Hematopoietic multipotent progenitor cell treated with erythropoietin and hydrocortisone succinate and interleukin-3 and kit ligand, for 8 days (in vitro differentiated cells): ENCODE measurements at regions not wholly inside any gene's neighbourhood (a gene's known extent, or its start where the extent isn't known, plus 50 kb on each side); places are given as distances from the start of the nearest gene placed in this dataset.

Source experiments
- DNase-seq: peaks from one replicate; pipeline ENCODE4 v3.0.0-alpha.2; 2015

GRCh38 chr14:41403360-41403759, 203.3 kb upstream of the LRFN5 start:
- no peak for DNase-seq

- DNase-seq: no peak
Measured at GRCh38 chr14:41397926-41398325, 208.8 kb upstream of the LRFN5 start.

GRCh38 chr14:41393512-41393911, 213.2 kb upstream of the LRFN5 start:
- no peak for DNase-seq

- DNase-seq: no peak
Measured at GRCh38 chr14:41392226-41392625, 214.4 kb upstream of the LRFN5 start.

GRCh38 chr14:41389355-41389754, 217.3 kb upstream of the LRFN5 start:
- DNase-seq: no peak

GRCh38 chr14:41385797-41386196, 220.9 kb upstream of the LRFN5 start:
- no peak for DNase-seq

GRCh38 chr14:41380017-41380416, 226.7 kb upstream of the LRFN5 start:
- DNase-seq: no peak

GRCh38 chr14:41378526-41378925, 228.2 kb upstream of the LRFN5 start:
- no peak for DNase-seq

- DNase-seq: no peak
Measured at GRCh38 chr14:41377932-41378331, 228.7 kb upstream of the LRFN5 start.

GRCh38 chr14:41374092-41374491, 232.6 kb upstream of the LRFN5 start:
- no peak for DNase-seq

GRCh38 chr14:41362139-41362538, 244.5 kb upstream of the LRFN5 start:
- no peak for DNase-seq

- no peak for DNase-seq
Measured at GRCh38 chr14:41360126-41360525, 246.6 kb upstream of the LRFN5 start.

GRCh38 chr14:41355866-41356265, 250.8 kb upstream of the LRFN5 start:
- no peak for DNase-seq

- no peak for DNase-seq
Measured at GRCh38 chr14:41350476-41350875, 256.2 kb upstream of the LRFN5 start.

GRCh38 chr14:41349289-41349910, 257.3 kb upstream of the LRFN5 start:
- DNase-seq: no peak

GRCh38 chr14:41343857-41344256, 262.8 kb upstream of the LRFN5 start:
- no peak for DNase-seq

- DNase-seq: no peak
Measured at GRCh38 chr14:41313196-41313595, 293.5 kb upstream of the LRFN5 start.

- DNase-seq: no peak
Measured at GRCh38 chr14:41303506-41303905, 303.2 kb upstream of the LRFN5 start.

- no peak for DNase-seq
Measured at GRCh38 chr14:41302776-41303175, 303.9 kb upstream of the LRFN5 start.

- DNase-seq: no peak
Measured at GRCh38 chr14:41299924-41300323, 306.8 kb upstream of the LRFN5 start.

GRCh38 chr14:41298328-41298690, 308.4 kb upstream of the LRFN5 start:
- no peak for DNase-seq

GRCh38 chr14:41297576-41298327, 308.9 kb upstream of the LRFN5 start:
- no peak for DNase-seq

- no peak for DNase-seq
Measured at GRCh38 chr14:41295734-41296133, 310.9 kb upstream of the LRFN5 start.

- no peak for DNase-seq
Measured at GRCh38 chr14:41289025-41289424, 317.7 kb upstream of the LRFN5 start.

- peak; percentile 9 for DNase-seq
Measured at GRCh38 chr14:41285186-41285748, 321.4 kb upstream of the LRFN5 start.
